ENCODE measurements at regions not wholly inside any gene's neighbourhood (a gene's known extent, or its start where the extent isn't known, plus 50 kb on each side); places are given as distances from the start of the nearest gene placed in this dataset.

DNA sequence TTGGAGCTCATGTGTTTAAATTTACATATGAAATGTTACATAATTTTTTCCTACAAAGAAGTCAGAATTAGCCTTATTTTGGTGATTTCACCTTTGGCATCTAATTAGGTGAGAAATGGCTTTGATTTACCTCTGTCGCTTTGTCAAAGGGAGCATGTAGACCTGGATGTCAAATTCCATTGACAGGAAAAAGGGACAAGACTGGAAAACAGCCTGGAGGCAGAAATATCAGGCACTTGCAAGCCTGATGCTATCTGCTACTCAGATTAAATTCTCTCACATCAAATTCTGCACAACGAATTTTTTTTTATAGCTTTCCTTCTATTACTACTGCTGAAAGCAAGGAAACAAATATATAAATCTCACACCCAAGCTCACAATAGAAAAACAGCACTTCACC is 54.1 kb upstream of the CTNND2 start:
- no peak for TF ChIP-seq JUND (IDR thresholded peaks at IDR 0.05; ENCODE audit: low read depth)
- in situ Hi-C loops (cut with HindIII; ENCODE audit: low pct_unique_long_range_greater_than_20kb, low sequenced_read_pairs), result no loop called here
- DNase-seq (ENCODE audit: low read depth in 1 of 2, low spot score in 1 of 2), result no peak

DNA sequence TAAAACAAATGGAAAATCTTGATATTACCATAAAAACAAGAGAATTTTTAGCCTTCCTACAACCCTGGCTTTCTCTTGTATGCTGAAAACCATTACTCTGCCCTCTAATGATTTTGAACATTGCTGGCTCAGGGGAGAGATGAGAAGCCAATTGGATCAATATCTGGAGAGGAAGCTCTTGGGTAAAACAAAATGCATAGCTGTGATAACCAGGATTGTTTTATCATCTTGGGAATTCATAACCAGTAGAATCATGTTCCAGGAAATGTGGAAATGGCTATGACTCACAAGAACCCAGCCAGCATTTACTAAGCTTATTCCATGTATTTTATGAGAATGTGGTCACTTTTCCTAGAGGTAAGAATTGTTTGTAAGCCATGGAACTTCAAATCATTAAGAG is 51.1 kb upstream of the CTNND2 start:
- in situ Hi-C loops (cut with HindIII; ENCODE audit: low pct_unique_long_range_greater_than_20kb, low sequenced_read_pairs), result no loop called here
- no peak for TF ChIP-seq JUND (IDR thresholded peaks at IDR 0.05; ENCODE audit: low read depth)

More for the DNA sequence above, 51.1 kb upstream of the CTNND2 start:
- no peak for DNase-seq (ENCODE audit: low read depth in 1 of 2, low spot score in 1 of 2)

All from T47D (cell line).